A673 (cell line): ENCODE measurements at regions not wholly inside any gene's neighbourhood (a gene's known extent, or its start where the extent isn't known, plus 50 kb on each side); places are given as distances from the start of the nearest gene placed in this dataset.
"Not testable (repeated sequence)": the region's sequence is repeated elsewhere in the genome, so short reads cannot be mapped to it uniquely, and the experiment has no call there.

Experiments
- BruUV-seq: library from RNA; stranded (reverse); fragments of 400-500 nt; replicated peaks from 2 replicates; lab custom pipeline; 2021; lab: Mats Ljungman, UMichigan
- CTCF ChIA-PET: fragments of 300-600 bp; sonication (Branson Sonifier 250); formaldehyde crosslinking; loops from one replicate; lab custom pipeline; 2022; ENCODE audit warnings: antibody characterized with exemption; lab: Charles Lee
- POLR2A ChIA-PET: fragments of 300-600 bp; sonication (Branson Sonifier 250); formaldehyde crosslinking; loops from one replicate; lab custom pipeline; 2022; ENCODE audit warnings: antibody characterized with exemption; ENCODE audit not compliant: low non-redundant PET; lab: Charles Lee
- DNase-seq: peaks from one replicate; pipeline ENCODE4 v3.0.0-alpha.2; 2015; ENCODE audit warnings: low spot score
- H3K27ac ChIP-seq: fragments of 200-600 bp; sonication (generic); 2 replicates; pipeline ENCODE4 v1.5.1; 2016; ENCODE audit warnings: mixed run types, low read depth, mild to moderate bottlenecking, mixed read lengths, antibody characterized with exemption, low read length; ENCODE audit not compliant: poor library complexity, severe bottlenecking
- H3K27me3 ChIP-seq: fragments of 200-600 bp; sonication (generic); replicated peaks from 2 replicates; pipeline ENCODE4 v1.6.1; 2017; ENCODE audit warnings: mixed run types, low read depth, mild to moderate bottlenecking, mixed read lengths, antibody characterized with exemption, low read length; ENCODE audit not compliant: insufficient read depth, poor library complexity
- H3K36me3 ChIP-seq: fragments of 200-600 bp; sonication (generic); 2 replicates; pipeline ENCODE4 v1.6.1; 2016; ENCODE audit warnings: mixed run types, mild to moderate bottlenecking, mixed read lengths, antibody characterized with exemption, low read length; ENCODE audit not compliant: insufficient read depth, poor library complexity, severe bottlenecking
- H3K4me1 ChIP-seq: fragments of 200-600 bp; sonication (generic); 2 replicates; pipeline ENCODE4 v1.6.1; 2017; ENCODE audit warnings: mixed run types, mild to moderate bottlenecking, mixed read lengths, antibody characterized with exemption, low read length; ENCODE audit not compliant: insufficient read depth, poor library complexity, severe bottlenecking
- H3K4me3 ChIP-seq: fragments of 200-600 bp; sonication (generic); 2 replicates; pipeline ENCODE4 v1.5.1; 2016; ENCODE audit warnings: low read depth, mixed run types, mild to moderate bottlenecking, mixed read lengths, low read length; ENCODE audit not compliant: poor library complexity, severe bottlenecking
- H3K9me3 ChIP-seq: fragments of 200-600 bp; sonication (generic); 2 replicates; pipeline ENCODE4 v1.6.1; 2016; ENCODE audit warnings: mixed run types, low read depth, mild to moderate bottlenecking, mixed read lengths, antibody characterized with exemption, low read length; ENCODE audit not compliant: poor library complexity, severe bottlenecking
- EZH2 ChIP-seq: fragments of 200-600 bp; sonication (generic); IDR thresholded peaks from 2 replicates; pipeline ENCODE4 v1.6.1; 2017; ENCODE audit warnings: borderline replicate concordance, low read depth, mild to moderate bottlenecking, mixed read lengths, antibody characterized with exemption, low read length; ENCODE audit not compliant: poor library complexity, severe bottlenecking
- intact Hi-C: fragments of 100-400 bp; cut with micrococcal nuclease; formaldehyde crosslinking; loops from one replicate; pipeline ENCODE4 v1.10.0; 2022; ENCODE audit not compliant: unreplicated experiment
- TF ChIP-seq, protein P1 (sequence below): fragments of 300-800, 200-600 bp; sonication (generic); conservative IDR thresholded peaks from 2 replicates; pipeline ENCODE4 v1.5.1; 2017; ENCODE audit warnings: low read depth, mild to moderate bottlenecking, antibody characterized with exemption, low read length, moderate library complexity, mixed read lengths

DNA sequence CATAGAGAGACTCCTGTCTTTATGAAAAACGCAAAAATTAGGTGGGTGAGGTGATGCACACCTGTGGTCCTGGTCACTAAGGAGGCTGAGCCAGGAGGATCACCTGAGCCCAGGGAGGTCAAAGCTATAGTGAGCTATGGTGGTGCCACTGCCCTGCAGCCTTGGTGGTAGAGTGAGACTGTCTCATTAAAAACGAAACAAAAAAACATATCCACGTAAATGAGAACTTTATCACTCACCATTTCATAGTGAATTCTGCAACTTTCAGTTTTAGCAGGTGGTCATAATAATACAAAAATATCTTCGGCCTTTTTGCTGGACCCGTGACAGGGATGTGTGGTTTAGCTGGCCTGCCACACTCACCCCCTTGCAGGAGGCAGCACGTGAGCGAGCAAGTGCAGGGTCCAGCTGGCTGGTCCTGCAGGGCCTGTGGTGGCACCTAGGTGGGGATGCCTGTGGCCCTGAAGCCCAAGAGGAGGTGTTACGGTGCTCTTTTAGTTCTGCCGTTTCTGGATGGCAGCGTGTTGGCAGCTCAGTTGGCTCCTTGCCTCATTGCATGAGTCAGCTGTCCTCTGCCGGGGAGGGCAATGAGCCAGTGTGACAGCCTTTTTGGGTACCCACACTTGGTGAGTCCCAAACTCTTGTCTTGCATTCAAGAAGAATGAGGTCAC is 1330.7 kb upstream of the TMEM132C start:
- intact Hi-C loops = loop anchor here (10.0 kb wide), 1 partner anchor 358 kb away; no protein-coding TSS in a partner anchor
- Histone ChIP-seq H3K27ac (no peak overlapping the region), H3K4me1 (peaks cover 6% of the 10 kb centered on the region), H3K36me3 (no peaks in the 10 kb centered on the region), H3K4me3 (no peak overlapping the region), H3K27me3 (no peaks in the 10 kb centered on the region), H3K9me3 (no peaks in the 10 kb centered on the region)
- ChIA-PET POLR2A (no interaction called here), CTCF (no interaction called here)
- peak; percentile 70 for DNase-seq
- no TSS peak for BruUV-seq
- no peak for TF ChIP-seq EZH2
- TF ChIP-seq, protein P1, sequence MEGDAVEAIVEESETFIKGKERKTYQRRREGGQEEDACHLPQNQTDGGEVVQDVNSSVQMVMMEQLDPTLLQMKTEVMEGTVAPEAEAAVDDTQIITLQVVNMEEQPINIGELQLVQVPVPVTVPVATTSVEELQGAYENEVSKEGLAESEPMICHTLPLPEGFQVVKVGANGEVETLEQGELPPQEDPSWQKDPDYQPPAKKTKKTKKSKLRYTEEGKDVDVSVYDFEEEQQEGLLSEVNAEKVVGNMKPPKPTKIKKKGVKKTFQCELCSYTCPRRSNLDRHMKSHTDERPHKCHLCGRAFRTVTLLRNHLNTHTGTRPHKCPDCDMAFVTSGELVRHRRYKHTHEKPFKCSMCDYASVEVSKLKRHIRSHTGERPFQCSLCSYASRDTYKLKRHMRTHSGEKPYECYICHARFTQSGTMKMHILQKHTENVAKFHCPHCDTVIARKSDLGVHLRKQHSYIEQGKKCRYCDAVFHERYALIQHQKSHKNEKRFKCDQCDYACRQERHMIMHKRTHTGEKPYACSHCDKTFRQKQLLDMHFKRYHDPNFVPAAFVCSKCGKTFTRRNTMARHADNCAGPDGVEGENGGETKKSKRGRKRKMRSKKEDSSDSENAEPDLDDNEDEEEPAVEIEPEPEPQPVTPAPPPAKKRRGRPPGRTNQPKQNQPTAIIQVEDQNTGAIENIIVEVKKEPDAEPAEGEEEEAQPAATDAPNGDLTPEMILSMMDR = no peak

DNA sequence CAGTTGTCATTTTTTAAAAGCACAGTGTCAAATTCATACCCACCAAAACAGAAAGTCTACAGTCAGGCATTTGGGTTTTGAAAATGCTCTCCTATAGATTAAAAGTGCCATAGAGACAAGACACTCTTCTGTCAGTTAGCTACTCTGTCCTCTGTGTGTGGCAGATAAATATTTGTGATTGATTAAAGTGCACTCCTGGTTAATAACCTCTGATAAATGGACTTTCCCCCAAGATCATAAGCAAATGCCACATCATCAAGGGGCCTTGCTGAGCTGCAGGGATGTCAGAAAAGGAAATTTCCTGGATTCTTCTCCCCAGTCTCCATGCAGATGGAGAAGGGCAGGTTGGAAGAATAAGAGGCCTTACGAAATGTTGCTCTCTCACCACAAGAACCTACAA is 1329.5 kb upstream of the TMEM132C start:
- H3K27me3 ChIP-seq = no peaks in the 10 kb centered on the region
- DNase-seq = no peak
- H3K27ac ChIP-seq = no peak overlapping the region
- intact Hi-C loops = loop anchor here (10.0 kb wide), 1 partner anchor 357 kb away; no protein-coding TSS in a partner anchor
- no TSS peak for BruUV-seq
- POLR2A ChIA-PET = no interaction called here
- H3K9me3 ChIP-seq = peaks cover 6% of the 10 kb centered on the region
- CTCF ChIA-PET = no interaction called here
- H3K4me1 ChIP-seq = peaks cover 6% of the 10 kb centered on the region
- TF ChIP-seq, protein P1 = no peak
- no peak for TF ChIP-seq EZH2
- no peaks in the 10 kb centered on the region for H3K36me3 ChIP-seq
- no peak overlapping the region for H3K4me3 ChIP-seq

DNA sequence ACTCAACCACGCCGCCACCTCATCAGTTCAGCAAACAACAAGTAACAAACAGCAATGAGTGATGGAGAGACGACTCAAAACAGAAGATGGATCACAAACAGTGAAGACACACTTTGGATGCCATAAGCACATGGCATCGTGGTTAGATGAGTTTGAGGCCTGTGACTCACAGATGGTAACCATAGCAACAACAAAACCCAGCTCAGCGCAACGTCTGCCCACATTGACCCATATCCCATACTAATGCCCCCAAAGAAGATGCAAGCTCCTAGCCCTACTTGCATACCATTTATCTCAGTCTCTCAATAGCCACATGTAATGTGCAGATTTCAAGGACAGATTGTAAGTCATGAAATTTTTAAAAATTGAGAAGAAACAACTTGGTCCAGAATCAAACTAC is 1322.3 kb upstream of the TMEM132C start:
- CTCF ChIA-PET = no interaction called here
- Histone ChIP-seq H3K4me3 (no peak overlapping the region), H3K36me3 (no peaks in the 10 kb centered on the region), H3K9me3 (peaks cover 6% of the 10 kb centered on the region), H3K27me3 (no peaks in the 10 kb centered on the region), H3K4me1 (no peaks in the 10 kb centered on the region), H3K27ac (no peak overlapping the region)
- intact Hi-C loops = no loop called here
- no peak for TF ChIP-seq EZH2
- TF ChIP-seq, protein P1 = no peak
- POLR2A ChIA-PET = no interaction called here
- no peak for DNase-seq
- BruUV-seq = no TSS peak

DNA sequence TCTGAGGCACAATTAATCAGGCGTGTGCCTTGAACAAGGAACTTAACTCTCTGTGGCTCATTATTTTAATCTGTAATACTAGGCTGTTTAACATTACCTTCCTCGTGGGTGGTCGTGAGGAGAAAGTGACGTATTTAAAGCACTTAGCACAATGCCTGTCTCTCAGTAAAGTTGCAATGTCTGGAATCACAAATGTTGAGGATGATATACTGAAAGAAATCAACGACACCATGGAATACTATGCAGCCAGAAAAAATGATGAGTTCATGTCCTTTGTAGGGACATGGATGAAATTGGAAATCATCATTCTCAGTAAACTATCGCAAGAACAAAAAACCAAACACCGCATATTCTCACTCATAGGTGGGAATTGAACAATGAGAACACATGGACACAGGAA is 1320.0 kb upstream of the TMEM132C start:
- H3K4me1 ChIP-seq, POLR2A ChIA-PET, BruUV-seq, H3K27ac ChIP-seq, DNase-seq, intact Hi-C loops, CTCF ChIA-PET, H3K9me3 ChIP-seq, H3K27me3 ChIP-seq, H3K4me3 ChIP-seq, H3K36me3 ChIP-seq: not testable (repeated sequence)
